LHCN-M2 (cell line): ENCODE measurements at regions not wholly inside any gene's neighbourhood (a gene's known extent, or its start where the extent isn't known, plus 50 kb on each side); places are given as distances from the start of the nearest gene placed in this dataset.
A peak's percentile ranks its signal among the peaks of the same experiment; 100 is the strongest.

Source experiments
- DNase-seq: peaks from one replicate; pipeline ENCODE4 v3.0.0-alpha.2; 2012; ENCODE audit warnings: low read depth

- no peak for DNase-seq
Measured at GRCh38 chr13:26967119-26968038, 204.2 kb downstream of the USP12 start.

GRCh38 chr13:26966701-26967080, 204.9 kb downstream of the USP12 start:
- no peak for DNase-seq

GRCh38 chr13:26965952-26966700, 205.5 kb downstream of the USP12 start:
- peak; percentile 84 for DNase-seq

DNA sequence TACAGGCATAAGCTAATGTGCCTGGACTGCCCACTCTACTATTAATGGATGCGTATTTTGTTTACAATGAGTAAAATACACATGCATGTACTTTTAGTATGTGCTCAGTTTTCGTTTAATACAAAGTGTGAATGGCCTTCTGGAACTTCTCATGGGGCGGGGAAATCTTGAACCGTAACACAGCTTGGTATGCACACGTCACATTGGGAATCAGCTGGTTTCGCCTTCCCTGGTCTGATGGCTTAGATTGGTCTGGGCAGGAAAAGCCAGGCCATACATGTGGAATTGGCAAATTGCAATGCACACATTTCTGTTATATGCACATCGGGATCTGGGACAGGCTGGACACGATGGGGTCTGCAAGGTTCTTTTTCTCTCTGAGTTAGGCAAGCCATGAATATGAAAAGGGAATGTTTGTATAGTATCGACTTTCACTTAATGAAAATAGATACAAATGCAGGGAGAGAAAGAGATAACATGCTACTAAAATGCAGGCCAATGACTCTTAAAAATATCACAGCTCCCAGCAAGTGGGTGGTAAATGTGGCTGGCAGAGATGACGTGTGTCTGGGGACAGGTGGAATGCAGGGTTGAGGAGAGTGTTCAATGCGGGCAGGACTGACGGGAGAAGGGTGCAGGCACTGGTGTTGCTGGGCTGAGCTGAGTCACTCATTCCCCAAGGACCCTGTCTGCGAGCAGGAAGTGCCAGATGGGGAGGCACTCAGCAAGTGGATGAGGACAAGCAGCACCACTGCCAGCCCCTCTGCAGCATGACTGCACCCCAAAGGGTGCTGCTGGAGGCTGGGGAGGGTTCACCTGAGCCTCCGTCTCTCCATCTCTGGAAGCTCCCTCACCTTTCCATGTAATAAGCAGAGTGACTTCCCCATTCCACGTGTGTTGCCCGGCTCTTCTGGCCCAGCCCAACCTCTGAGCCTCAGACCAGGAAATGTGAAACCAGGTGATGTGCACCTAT, 204.0 kb upstream of the GPR12 start:
- peak; percentile 87 for DNase-seq

DNA sequence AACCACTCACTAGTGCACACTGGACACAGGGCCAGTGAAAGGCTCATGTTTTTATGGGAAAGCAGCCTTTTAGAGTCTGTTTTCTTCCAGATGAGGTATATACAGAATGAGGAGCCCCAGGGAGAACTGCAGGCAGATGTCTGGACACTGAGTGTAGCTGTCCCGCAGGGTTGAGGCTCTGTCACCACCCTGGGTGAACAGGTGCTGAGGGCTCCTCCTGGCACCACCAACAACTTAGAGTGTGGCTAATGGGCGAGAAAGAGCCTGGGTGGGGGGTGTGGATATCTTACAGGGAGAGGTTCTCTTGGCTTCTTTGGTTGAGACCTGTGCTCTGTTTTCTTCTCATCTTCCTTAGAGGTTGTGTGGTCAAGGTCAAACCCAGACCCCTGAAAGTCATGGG, 202.1 kb upstream of the GPR12 start:
- DNase-seq: no peak

DNA sequence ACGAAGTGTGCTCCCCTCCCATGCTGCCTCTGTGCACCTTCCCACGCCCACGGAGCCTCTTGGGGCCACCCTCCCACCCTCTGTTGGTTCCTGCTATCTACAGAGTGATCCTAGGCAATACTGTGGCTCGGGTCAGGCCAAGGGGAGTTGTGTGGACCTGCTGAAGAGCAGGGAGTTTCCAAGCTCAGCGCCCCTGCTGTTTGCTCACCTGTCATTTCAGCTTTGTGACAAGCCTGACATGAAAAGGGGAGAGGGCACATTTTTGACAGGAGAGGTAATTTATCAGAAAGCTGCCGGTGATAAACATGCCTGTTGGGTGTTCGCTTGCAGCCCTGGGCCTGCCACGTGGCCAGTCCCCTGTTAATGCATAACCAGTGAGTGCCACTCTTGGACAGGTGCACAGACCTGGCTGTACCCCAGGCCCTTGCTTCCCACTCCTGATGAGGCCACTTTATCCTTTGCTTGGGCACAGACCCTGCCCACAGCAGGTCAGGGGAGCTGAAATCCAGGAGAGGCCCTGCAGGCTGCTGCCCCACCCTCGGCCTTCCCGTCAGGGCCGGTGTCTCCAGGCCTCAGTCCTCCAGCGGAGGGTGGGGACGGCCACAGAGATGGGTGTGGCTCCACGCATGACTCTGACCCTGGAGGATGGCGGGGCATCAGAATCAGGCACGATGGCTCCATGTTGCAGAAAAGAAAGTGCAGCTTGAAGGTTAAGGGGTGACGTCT, 201.5 kb upstream of the GPR12 start:
- no peak for DNase-seq

DNA sequence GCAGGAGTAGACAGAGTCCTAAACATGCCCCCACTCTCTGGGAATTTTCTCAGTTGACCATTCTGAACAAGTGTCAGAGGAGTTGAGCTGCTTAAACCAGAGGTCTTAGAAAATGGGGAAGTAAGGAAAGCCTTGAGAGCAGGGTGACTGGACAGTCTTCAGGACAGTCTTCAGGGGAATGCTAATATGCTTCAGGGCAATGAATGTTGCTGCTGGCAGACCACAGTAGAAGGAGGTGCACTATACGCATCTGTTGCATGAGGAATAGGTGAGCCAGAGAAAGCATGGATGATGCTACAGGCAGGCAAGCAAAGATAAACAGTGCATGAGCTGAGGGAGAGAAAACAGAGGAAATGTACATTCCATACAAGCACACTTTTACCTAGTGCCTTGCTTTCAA, 196.6 kb upstream of the GPR12 start:
- no peak for DNase-seq

- DNase-seq: no peak
Measured at GRCh38 chr13:26956522-26957142, 196.0 kb upstream of the GPR12 start.

DNA sequence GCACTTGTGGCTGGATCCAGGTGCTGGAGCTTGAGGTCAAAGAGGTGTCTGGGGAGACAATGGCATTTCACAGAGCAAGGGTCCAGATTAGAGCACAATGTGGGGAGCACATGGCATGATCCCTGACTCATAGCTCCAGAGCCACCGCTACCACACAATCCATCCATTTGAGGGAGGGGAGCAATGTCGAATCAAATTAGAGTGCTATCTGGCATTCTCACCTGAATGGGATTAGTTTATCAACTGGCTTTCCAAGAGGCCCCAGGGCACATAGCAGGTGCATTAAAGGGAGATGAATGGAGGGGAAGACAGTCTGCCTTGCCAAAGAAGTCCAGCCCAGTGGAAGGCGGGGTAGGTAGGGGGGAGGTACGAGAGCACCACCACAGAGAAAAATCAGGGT, 194.4 kb upstream of the GPR12 start:
- DNase-seq: no peak

DNA sequence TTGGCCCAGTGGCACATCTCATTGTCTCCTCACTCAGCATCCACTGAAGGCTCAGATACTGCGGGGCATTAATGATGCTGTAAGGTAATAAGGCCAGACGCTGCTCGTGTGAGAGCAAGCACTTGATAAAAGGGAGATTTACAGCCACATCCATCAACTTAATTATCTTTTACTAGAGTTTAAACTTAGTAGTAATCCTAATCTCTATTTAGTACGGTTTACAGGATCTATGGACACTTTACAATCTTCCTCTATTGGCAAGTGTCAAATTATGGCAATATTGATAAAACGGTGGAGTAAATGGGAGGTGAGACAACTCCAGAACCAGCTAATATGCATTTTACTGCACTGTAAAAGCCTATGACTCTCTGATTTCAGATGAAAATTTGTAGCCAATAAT, 192.7 kb upstream of the GPR12 start:
- no peak for DNase-seq

DNA sequence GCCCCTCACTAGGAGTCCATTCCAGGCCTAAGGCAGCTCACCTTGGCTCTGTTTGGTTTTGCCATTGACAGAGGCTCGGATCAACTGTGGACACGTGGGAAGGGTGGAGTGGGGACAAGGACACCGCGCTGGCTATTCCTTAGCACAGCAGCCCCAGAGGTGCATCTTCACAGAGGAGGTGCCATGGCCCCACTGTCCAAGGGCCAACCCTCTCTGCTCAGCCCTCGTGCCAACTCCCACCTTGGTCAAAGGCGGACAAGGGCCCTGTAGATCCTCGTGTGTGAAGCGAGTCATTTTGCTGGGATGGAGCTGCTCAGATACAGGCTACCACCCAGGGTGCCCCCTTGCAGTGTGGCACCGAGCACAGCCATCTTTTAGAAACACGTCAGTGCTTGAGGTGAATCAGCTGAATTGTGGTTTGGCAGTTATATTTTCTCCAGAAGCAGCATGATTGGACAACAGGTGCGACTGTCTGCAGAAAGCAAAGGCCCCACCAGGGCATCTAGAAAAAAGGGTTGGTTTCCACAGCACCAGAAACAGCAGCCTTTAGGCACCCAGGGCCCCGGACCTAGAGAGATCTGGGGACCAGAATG, 192.1 kb upstream of the GPR12 start:
- DNase-seq: peak; percentile 49

DNA sequence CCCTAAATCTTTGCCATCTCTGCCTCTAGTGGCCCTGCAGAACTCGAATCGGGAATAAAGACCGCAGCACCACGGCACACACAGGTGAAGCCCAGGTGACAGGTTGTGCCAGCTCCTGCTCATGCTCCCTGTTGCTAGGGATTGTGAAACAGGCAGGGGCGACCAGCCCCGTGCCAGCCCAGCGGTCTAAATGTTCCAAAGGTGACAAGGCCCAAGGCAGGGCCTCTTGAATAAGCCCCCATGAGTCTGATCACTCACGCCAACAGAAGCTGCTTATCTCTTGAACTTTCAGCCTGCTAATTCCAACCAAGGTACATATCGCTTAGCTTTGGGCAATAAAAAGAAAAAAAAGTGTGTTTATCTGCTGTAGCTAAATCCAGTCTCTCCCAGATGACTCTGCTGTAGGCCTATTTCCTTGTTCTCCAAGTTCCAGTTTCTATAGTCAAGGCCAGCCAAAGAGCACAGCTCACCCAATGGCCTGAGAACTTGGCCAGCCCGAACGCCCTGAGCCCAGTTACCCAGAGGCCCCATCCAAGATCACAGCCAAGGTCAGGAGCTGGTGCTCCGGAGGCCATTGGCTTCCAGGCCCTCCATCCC, 191.1 kb upstream of the GPR12 start:
- no peak for DNase-seq

GRCh38 chr13:26950968-26951367, 190.4 kb upstream of the GPR12 start:
- DNase-seq: no peak

DNA sequence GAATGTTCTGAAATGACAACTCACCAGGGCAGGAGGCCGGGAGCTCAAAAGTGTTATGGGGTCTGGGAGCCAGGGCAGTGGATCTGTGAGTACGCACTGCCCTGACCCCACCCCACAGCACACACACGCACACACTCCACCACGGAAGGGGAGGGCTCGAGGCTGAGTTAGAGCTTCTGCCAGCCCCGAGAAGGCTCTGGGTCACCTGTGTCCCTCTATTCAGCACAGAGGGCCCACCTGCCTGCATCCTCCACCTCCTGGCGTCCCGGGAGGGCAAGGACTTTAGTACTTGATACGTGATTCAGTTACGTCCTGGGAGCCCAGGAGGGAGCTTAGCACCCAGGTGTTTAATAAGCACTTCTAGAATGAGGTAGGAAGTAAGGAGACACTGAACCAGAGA, 190.0 kb upstream of the GPR12 start:
- DNase-seq: no peak

GRCh38 chr13:26949701-26950502, 189.3 kb upstream of the GPR12 start:
- no peak for DNase-seq

- no peak for DNase-seq
Measured at GRCh38 chr13:26948353-26948752, 187.8 kb upstream of the GPR12 start.

GRCh38 chr13:26946684-26947343, 186.2 kb upstream of the GPR12 start:
- peak; percentile 59 for DNase-seq

DNA sequence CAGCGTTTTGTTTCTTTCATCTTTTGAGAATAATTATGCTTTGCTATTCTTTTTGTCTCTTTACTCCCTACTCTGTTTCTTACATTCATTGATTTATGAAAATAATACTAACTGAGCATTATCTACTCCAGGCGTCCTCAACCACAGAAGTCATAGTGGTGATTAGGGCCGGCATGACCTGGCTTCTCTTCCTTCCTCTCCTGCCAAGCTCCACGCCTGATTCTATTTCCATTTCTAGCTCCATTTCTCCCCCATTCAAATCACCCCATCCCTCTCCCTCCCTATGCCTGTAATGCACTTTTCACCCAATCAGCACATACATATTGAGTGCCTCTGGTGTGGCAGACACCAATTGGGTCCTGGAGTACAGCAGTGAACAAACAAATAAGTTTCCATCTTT, 183.2 kb upstream of the GPR12 start:
- no peak for DNase-seq
